HG03095 (cell line): ENCODE measurements at regions not wholly inside any gene's neighbourhood (a gene's known extent, or its start where the extent isn't known, plus 50 kb on each side); places are given as distances from the start of the nearest gene placed in this dataset.

ENCODE experiments used
- ATAC-seq: cut with Tn5 transposase; IDR thresholded peaks from one replicate; pipeline ENCODE4 v1.9.1; 2021; ENCODE audit warnings: moderate library complexity; ENCODE audit not compliant: unreplicated experiment

DNA sequence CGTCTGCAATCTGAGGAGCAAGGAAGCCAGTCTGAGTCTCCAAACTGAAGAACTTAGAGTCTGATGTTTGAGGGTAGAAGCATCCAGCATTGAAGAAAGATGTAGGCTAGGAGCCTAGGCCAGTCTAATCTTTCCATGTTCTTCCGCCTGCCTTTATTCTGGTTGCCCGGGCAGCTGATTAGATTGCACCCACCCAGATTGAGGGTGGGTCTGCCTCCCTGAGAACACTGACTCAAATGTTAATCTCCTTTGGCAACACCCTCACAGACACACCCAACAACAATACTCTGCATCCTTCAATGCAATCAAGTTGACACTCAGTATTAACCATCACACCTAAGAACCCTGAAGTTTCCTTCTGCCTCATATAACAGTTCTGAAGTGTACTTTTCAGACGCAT, 350.1 kb downstream of the RFPL4B start:
- ATAC-seq: no peak

DNA sequence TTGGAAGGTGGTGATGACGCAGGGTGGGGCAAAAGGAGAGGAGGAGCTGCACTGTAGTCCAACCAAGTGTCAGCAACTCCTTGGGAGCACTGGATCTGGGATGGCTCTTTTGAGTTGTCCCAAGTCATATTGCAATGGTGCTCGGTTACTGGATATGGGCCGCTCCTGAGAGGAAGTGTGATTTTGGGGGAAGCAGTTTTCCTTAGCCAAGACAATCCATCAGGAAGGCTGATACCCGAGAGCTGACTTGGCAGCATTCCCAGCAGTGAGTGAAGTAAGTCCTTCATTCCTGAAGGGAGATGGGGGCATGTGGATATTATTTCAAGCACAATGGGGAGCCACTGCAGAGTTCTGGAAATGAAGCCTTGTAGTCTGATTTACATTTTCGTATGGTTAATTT, 354.1 kb downstream of the RFPL4B start:
- no peak for ATAC-seq

DNA sequence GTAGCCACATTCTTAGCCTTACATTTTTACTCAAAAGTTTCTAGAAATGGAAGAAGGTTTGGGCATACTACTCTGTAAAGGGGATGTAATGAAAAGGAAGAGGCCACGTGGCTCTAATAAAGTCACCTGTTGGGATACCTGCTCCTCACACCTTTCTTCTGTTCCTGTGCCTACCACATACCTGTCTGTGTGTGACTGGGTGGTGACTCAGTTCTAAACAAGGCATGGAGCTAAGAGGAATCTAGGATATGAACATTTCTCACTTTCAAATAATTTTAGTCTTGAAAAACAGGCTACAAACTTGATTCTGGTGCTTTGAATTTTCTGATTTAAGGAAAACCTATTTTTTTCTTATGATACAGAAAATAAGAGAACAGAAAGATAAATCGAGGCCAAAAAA, 363.6 kb downstream of the RFPL4B start:
- ATAC-seq: no peak

DNA sequence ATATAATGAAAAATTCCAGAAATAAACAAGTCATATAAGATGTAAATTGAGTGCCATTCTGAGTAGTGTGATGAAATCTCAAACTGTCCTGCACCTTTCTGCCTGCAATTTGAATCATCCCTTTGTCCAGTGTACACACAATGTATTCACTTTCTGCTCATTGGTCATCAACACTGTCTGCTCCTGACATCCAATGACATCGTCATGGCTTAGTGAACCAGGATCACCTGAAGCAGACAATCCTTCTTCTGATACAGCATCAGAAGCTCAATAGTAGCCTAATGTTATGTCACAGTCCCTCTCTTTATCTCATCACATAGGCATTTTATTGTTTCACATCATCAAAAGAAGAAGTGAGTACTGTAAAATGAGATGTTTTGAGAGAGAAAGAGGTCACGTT, 366.3 kb downstream of the RFPL4B start:
- ATAC-seq: no peak

DNA sequence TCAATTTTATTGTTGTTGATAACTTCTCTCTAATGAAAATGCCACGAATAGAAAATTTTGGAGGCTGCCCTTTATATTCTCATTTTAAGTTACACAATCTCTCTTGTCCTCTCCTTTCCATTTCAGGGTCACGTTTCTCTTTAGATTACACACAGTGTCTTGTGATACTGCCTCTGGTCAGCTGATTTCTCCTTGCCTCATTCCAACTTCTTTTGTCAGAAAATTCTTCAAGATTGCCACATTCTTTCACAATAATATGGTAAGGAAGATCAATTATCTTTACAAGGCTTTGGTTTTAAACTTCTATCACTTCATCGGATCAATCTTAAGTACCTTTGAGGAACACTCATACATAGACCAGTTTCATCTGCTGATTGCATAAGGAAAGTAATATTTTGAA, 370.3 kb downstream of the RFPL4B start:
- ATAC-seq: no peak

DNA sequence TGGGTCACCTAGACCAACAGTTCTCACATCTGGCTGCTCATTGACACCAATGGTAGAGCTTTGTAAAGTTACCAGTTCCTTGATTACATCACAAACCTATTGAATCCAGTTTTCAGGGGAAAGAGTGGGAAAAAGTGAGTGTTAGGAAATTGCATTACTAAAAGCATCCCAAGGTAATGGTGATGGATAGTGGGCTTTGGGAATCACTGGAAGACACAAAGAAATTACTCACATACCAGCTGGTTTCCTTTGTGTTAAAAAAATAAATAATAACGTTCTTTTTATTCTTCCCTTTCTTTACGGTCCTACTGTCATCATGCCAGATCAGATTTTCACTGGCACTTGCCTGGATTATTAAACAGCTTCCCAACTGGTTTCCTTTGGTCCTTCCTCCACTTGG, 370.7 kb downstream of the RFPL4B start:
- ATAC-seq: no peak

DNA sequence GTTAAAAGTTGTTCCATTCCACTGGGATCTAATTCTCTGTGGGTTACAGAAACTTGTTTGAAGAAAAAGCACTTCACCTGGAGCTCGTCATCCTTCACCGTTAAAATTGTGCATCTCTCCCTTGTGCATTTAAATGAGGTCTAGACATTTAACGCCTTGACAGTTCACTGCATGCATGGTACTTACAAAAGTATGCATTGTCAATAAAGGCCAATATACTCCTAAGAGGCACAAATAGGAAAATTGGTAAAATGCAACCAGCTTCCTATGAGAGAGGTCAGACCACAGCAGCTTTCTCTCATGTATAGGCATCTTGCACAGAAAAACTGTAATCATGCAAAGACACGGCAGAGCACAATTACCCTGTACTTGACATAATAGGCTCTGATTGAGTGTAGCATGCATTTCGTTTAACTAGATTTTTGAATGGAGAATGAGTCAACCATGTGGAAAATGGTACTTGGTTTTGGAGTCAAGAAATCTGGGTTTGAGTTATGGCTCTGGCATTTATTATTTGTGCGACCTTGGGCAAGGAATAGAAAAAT, 378.5 kb downstream of the RFPL4B start:
- no peak for ATAC-seq

DNA sequence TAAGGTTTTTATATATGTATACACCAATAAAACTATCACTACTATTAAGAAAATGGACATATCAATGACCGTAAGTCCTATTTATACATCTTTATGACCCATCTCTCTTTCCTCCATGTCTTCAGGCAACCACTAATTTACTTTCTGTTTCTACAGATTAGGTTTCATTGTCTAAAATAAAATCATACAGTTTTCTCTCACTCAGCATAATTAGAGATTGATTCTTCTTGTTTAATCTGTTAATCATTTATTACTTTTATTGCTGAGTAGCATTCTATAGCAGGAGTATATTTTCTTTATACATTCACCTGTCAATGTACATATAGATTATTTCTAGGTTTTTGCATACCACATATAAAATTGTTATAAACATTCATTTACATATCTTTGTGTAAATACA, 388.0 kb downstream of the RFPL4B start:
- ATAC-seq: no peak

DNA sequence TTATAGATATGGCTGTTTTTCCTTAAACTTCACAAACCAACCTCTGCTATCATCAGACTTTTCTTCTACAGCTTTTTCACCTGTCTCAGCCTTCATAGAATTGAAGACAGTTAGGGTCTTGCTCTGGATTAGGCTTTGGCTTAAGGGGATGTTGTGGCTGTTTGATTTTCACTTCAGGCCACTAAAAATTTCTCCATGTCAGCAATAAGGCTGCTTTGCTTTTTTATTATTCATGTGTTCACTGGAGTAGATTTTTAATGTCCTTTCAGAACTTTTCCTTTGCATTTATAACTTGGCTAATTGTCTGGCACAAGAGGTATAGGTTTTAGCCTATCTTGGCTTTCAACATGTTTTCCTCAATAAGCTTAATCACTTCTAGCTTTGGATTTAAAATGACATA, 392.6 kb downstream of the RFPL4B start:
- ATAC-seq: no peak

DNA sequence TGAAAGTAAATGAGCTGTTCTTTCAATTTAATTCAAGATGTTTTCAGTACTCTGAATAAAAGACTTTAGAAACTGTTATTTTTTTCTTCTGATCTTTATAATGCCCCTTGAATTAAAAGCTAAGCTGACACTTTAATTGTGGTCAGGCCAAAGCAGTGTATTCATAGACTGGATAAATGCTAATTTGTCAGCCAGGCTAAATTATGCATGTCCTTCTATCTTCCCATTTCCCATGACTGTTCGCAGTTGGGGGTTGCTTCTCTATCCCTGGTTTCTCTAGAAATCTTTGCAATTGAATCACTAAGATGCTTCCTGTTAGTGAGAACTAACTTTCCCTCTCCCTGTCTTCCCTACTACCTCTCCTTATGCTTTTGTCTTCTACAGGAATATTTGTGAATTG, 396.2 kb downstream of the RFPL4B start:
- ATAC-seq: no peak

DNA sequence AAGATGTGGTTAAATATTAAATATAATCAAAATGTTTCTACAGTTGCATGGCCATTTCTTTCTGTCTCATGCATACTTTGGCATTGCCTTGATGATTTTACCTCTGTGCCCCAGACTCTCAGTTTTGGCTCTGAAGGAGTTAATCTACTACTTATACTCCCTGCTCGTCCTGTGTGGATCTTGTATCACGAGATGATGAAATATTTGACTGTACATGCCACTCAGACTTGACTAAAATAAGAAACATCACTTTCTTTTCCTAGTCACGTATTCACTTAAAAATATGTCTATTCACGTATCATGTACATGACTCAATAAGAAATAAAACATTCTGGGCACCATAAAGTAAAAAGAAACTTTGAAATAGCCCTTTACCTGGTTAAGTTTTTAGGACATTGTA, 397.7 kb downstream of the RFPL4B start:
- ATAC-seq: no peak

DNA sequence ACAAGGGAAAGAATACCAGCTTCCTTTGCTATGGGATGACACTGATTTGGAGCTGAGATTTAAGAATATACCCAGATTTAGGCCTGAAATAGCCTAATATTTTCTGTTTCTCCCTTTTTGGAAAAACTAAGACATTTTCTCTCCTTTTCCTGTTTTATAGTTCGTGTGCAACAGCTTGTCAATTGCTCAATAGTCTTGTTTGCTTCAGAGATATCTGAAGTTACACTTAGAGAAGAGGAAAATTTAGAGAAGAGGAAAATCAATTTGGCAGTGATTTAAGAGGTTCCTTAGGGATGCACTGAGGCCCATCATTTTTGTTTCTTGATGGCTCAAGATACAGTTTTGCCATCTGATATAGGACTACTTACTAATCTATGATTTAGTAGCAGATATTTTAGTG, 398.6 kb downstream of the RFPL4B start:
- ATAC-seq: no peak

DNA sequence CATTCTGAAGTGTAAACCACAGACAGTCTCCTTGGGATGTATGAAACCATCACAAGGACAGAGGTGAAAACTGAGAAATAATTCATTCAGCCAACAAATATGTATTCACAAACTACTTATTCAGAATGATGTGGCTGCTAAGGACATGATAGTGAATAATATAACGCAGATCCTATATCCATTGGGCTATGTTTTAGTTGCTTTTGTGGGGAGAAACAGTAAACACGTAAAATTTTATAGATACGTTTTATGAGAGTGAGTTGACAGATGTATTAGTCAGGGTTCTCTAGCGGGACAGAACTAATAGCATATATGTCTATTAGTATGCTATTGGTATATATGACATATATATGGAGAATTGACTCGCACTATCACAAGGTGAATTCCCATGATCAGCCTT, 402.5 kb downstream of the RFPL4B start:
- ATAC-seq: no peak

DNA sequence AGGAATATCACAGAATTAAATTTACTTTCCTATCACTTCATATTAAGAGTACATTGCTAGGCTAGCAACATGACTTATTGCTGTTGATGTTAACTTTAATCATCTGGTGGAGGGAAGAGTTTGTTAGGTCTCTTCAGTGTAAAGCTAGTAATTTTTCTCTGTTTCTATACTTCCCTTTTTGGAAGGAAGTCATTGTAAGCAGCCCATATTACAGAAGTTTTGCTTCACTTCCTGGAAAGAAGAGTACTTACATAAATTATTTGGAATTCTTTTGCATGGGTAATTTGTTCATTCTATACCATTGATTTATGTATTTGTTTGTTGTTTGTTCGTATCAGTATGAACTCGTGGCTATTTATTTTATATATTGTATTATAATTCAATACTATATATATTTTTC, 405.2 kb downstream of the RFPL4B start:
- ATAC-seq: no peak

DNA sequence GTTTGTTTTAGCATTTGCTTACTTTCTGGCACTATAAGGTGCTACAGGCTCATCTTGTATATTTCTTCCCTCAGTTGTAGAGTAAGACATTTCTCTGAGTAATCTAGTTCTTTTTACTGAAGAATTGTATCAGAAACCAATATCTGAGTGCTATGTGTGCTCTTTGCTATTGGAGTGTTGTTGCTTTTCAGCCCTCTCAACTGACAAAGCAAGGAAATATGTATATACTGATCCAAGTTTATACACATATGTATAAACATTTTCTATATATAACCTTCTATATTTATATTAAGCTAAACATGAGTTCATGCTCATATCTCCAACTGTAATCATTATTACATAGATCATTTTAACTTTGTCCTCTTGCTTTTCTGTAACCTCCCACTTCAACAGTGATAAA, 405.7 kb downstream of the RFPL4B start:
- no peak for ATAC-seq

DNA sequence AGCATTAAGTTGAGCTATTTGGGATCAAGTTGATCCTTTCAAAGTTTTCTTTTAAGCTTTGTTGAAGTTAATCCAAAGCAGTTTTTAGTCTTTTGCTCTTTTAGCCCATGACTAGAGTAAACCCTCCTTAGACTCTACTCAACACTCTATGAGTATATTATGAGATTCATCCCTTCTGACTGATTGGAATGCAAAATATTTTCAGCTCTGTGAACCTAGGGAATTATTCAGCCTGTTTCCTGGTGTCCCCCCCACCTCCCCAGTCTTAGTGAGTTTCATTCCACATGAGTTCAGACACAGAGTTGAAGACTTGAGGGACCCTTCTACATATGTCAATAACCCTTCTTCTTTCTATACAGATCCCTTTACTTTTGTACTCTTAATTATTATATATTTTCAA, 413.7 kb downstream of the RFPL4B start:
- no peak for ATAC-seq

DNA sequence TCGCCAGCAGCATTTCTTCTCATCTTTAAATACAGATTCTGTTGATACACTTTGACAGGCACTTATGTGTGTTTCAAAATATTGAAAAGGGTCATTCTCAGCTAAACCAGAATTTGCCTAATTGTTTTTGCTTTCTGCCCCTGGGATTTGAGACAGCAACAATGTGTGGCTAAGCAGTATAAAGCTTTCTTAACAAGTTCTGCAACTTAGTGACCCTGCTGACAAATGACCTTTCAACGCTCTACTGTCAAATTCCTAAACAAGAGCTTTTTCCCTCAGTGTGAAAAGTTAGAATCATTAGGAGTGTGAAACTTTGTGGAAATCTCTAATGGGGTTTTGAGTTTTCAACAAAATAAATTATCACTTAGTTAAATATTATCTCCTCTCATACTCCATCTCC, 414.6 kb downstream of the RFPL4B start:
- no peak for ATAC-seq

DNA sequence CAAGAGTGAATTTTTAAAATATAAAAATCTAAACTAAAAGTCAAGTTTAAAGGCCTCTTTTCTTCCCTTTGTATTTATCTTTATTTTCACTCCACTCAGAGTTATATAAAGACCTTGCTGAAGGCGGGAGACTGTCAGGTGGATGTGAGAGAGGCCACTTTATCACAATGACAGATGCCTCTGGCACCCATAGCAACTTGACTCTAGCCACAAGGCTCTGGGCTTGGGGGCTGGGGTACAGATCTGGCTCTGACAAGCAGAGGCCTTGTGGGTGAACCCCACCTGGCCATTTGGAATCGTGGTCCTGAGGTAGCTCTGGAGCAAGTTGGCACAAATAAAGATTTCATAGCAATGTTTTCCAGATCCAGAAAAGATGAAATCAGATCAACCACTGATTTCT, 417.2 kb downstream of the RFPL4B start:
- ATAC-seq: no peak

DNA sequence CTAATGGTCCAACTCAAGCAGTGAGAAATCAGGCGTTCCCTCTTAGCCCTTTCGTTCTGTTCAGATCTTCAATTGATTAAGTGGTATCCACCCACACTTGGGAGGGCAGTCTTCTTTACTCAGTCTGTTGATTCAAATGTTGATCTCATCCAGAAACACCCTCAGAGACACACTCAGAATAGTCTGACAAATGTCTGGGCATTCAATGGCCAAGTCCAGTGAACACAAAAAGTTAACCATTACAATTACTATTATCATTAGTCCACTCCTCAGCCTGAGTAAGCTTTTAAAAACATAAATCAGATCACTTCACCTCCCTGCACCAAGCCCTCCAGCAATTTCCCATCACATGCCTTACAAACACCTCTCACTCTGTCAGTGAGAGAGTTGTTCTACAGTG, 423.2 kb downstream of the RFPL4B start:
- no peak for ATAC-seq

DNA sequence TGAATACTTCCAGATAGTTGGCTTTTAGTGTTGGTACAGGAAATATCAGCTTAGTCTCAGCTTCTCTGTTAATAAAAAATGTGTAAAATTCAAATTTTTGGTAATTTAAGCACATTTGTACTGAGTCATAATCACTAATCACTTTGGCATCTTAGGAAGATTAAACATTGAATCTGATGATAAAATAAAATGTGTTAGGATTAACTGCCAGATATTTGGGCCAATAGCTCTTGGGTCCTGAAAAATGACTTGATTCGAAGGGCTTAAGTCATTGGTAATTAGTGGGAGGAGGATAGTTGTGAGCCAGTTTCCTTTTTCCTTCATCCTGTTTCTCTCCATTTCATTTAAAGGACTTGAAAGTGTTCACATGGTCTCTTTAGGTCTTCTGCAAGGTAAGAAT, 426.1 kb downstream of the RFPL4B start:
- ATAC-seq: no peak

DNA sequence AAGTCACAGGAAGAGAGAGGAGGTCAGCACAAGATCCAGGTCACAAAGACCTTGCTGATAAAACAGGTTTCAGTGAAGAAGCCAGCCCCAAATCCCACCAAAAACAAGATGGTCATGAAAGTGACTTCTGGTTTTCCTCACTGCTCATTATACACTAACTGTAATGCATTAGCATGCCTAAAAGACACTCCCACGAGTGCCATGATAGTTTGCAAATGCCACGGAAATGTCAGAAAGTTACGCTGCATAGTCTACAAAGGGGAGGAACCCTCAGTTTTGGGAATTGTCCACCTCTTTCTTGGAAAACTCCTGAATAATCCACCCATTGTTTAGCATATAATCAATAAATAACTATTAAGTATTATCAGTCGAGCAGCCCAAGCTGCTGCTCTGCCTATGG, 427.2 kb downstream of the RFPL4B start:
- no peak for ATAC-seq

DNA sequence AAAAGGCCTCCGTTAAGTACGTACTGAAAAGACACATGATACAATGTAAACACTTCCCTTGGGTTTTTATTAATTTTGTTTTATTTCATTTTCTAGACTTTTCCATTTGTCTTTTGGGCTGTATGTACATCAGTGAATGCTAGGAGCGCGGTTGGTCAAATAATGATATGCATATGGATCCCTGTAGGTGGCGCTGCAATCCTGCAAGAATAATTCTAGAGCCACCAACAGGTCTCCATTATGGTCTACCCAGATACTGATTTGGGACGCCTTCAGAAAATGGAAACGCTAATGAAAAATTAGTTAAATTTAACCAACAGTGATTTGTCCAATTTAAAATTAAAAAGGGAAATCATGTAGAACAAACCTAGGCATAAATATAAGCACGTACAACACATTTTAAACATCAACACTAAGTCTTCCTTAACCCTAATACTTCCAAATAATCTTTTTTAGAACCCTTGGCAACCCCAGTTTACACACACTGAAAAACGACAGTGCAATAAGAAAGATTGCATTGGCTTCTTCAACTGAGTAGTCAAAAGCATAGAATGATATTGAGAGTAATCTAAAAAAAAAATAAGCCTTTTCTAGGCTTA, 433.5 kb downstream of the RFPL4B start:
- peak; percentile 99 for ATAC-seq

DNA sequence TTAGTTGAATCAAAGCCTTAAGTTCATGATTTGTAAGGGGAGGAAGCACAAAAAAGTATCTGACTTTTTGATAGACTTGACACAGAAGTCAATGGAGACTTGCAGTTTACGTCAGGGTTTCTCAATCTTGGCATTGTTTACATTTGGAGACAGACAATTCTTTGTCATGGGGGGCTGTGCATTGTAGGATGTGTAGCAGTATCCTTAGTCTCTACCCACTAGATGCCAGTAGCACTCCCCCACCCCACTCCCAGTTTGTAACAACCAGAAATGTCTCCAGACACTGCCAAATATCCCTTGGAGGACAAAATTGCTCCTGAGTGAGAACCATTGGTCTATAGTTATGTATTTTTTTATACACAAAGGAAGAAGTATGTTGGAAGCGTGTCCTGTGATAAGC, 434.1 kb downstream of the RFPL4B start:
- no peak for ATAC-seq
